NOMO-1 treated with dmso at 0.1 percent for 144 hours (cell line): ENCODE measurements at regions not wholly inside any gene's neighbourhood (a gene's known extent, or its start where the extent isn't known, plus 50 kb on each side); places are given as distances from the start of the nearest gene placed in this dataset.
"Not testable (repeated sequence)": the region's sequence is repeated elsewhere in the genome, so short reads cannot be mapped to it uniquely, and the experiment has no call there.

Source experiments
- DNase-seq: peaks from one replicate; lab custom pipeline; 2025; ENCODE audit not compliant: unreplicated experiment; lab: John Stamatoyannopoulos, UW

DNA sequence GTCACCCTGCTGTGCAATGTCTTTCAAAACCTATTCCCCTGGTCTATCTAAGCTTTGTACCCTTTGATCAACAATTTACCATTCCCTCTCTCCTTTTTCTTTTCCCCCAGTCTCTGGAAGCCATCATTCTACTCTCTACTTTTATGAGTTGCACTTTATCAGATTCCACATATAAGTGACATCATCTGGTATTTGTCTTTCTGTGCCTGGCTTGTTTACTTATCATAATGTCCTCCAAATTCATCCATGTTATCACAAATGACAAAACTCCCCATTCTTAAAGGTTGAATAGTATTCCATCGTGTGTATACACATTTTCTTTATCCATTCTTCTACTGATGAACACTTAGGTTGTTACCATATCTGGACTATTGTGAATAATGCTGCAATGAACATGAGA is 344.2 kb upstream of the CCNH start:
- DNase-seq, result no peak

GRCh38 chr5:87755360-87755759 is 342.6 kb upstream of the CCNH start:
- no peak for DNase-seq

- DNase-seq, result no peak
Measured at GRCh38 chr5:87754009-87754757, 341.5 kb upstream of the CCNH start.

DNA sequence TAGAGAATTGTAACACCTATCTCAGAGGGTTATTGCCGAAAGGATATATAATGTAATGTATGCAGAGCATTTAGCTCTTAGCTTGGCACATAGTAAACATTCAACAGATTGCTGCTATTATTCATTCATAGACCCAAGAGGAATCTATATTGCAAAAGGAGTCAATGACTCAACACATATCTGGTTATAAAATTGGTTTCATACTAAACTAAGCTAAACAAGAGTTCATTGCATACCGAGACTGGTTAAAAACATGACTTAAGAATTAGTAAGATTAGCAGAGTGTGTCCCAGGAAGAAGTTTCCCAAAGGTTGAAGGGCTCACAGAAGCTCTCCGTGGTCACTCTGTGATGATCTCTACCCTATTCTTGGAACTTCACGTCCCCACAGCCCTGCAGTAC is 339.6 kb upstream of the CCNH start:
- no peak for DNase-seq

DNA sequence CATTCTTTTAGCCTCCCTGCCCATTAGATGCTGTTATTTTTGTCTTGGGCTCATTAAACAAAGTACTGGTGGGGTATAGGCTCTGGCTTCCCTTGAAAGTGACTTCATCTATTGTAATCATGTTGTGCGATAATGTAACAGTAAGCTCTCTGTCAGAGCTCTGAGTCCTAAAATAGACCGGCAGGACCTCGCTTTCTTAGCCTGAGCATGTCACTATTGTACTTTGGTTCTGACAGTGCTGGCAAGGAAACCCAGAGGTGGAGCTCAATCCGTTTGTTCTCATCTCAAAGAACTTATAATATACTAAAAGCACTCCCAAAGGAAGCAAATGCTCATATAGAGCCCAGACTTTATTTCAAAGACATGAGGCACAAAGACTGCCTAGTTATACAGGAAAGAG is 339.1 kb upstream of the CCNH start:
- DNase-seq, result no peak

- DNase-seq, result no peak
Measured at GRCh38 chr5:87746891-87747377, 334.2 kb upstream of the CCNH start.

- DNase-seq, result no peak
Measured at GRCh38 chr5:87746341-87746740, 333.6 kb upstream of the CCNH start.

DNA sequence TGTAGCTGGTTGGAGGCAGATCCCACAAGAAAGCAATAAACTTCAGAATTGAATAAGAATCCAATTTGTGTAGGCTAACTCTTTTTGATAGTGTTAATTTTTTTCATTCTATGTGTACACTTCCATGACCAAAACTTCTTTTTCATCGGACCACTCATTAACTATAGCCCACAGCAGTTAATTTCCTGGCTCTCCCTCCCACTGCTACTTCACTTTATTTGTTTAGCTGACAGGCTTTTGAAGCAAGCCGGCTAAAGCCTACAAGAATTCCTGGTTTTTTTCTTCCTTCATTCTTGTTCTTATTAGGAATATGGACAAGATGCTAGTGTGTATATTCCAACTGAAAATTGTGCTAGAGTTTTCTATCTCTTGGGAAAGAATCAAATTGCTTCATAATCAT is 329.2 kb upstream of the CCNH start:
- DNase-seq, result no peak

- no peak for DNase-seq
Measured at GRCh38 chr5:87735923-87736322, 323.2 kb upstream of the CCNH start.

GRCh38 chr5:87733897-87734296 is 321.2 kb upstream of the CCNH start:
- no peak for DNase-seq

- no peak for DNase-seq
Measured at GRCh38 chr5:87732875-87733768, 320.4 kb upstream of the CCNH start.

DNA sequence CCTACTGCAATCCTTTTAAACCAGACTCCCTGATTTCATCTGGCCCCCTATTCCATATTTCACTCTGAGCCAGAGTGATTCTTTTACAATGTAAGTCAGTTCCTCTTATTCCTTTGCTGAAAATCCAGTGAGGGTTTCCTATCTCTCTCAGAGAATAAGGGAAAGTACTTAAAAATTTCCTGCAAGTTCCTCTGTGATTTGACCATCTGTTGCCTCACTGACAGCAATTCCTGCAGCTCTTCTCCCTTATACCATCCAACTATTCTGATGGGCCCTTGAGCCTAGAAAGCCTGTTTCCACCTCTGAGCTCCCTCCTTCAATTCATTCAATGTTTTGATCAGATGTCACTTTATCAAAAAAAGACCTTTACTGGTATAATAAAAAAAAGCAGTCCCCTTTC is 317.1 kb upstream of the CCNH start:
- DNase-seq, result no peak

- no peak for DNase-seq
Measured at GRCh38 chr5:87722286-87722685, 309.6 kb upstream of the CCNH start.

DNA sequence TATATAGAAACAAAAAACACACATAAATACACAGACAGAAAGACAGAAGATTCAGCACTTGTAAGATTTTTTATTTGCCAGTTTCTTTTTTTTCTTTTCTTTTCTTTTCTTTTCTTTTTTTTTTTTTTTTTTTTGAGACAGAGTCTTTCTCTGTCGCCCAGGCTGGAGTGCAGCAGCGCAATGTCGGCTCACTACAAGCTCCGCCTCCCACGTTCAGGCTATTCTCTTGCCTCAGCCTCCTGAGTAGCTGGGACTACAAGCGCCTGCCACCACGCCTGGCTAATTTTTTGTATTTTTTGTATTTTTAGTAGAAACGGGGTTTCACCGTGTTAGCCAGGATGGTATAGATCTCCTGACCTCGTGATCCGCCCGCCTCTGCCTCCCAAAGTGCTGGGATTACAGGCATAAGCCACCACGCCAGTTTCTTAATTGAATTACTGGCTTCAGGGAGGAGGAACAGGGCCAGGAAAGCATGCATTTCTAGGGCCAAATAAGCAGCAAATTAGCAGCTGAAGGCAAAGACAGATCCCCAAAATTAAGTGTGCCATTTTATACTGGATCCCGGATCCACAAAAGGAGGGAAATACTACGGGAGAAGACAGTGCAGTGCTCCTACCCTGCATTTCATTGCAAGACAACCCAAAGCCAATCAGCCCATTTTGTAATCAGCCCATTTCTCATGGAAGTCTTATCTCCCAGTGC is 305.6 kb upstream of the CCNH start:
- DNase-seq, result not testable (repeated sequence)

DNA sequence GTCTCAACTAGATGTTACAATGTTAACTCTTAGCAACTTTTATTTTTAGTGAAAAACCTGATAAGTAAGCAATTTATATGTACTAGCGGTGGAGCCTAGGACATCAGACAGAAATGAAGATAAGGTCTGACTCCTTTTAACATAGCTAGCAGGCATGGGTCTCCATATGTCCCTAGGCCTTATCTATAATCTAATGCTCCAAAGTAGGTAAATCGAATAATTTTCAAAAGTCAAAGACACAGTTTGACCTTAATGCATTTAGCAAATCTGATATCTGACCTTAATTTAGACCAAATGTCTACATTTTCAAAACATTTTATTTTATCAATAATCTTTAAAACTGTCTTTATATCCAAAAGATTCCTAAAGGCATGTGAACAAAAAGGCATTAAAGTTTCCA is 305.0 kb upstream of the CCNH start:
- DNase-seq, result no peak

GRCh38 chr5:87705876-87706275 is 293.1 kb upstream of the CCNH start:
- DNase-seq, result no peak

DNA sequence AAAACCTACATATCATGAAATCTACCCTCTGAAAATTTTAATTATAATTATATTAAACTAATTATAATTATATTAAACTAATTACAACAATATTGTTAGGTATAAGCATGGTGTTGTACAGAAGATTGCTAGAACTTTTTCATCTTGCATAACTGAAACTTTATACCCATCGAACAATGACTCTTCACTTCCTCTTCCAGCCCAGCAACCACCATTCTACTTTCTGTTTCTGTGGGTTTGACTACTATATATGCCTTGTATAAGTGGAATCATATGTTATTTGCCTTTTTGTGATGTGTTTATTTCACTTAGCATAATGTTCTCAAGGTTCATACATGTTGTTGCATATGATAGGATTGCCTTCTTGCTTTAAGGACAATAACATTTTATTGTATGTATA is 274.2 kb upstream of the CCNH start:
- DNase-seq, result no peak

- DNase-seq, result no peak
Measured at GRCh38 chr5:87686018-87686417, 273.3 kb upstream of the CCNH start.

DNA sequence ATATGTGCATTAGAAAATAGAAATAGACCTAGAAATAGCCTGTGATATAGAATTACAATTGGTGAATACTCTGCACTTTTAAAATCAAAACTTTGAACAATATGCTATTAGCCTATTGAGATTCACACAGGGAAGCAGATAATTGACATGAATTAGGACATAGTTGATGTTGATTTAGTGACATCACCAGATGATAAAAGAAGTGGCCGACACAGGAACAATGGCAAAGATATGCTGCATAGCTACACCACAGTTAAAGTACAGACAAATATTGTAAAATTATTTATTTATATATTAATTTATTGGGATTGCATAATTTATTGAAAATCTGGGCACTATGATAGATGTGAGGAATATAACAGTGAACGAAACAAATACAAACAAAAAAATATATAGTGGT is 261.5 kb upstream of the CCNH start:
- no peak for DNase-seq

GRCh38 chr5:87671146-87671545 is 258.4 kb upstream of the CCNH start:
- DNase-seq, result no peak

- no peak for DNase-seq
Measured at GRCh38 chr5:87665166-87665565, 252.4 kb upstream of the CCNH start.
